ENCODE measurements at regions not wholly inside any gene's neighbourhood (a gene's known extent, or its start where the extent isn't known, plus 50 kb on each side); places are given as distances from the start of the nearest gene placed in this dataset.

DNA sequence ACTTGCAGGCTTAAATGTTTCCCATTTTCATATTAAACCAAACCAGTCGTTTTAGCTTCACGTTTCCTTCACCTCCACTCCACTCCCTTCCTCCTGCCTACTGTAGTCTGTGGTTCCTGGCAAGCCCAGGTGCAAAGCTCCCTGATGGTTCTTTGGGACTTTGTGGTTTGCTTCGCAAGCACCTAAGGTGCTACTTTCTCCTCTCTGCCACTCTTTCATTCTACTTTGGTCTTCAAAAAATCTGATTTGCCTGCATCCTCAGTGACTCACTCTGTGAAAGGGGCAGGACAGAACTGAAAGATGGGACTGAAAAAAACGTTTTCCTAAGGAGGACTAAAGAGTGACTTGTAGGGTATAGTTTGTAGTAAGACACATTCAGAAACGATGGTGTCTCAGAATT is 228.4 kb downstream of the CYRIA start:
- no peak overlapping the region for H3K23ac ChIP-seq (ENCODE audit: insufficient read length)
- TF ChIP-seq CREB1 (IDR thresholded peaks at IDR 0.05): no peak
- TF ChIP-seq CBX5 (IDR thresholded peaks at IDR 0.05; ENCODE audit: low read depth, low read length): no peak
- no peak for TF ChIP-seq CBX8 (IDR thresholded peaks at IDR 0.05; ENCODE audit: borderline replicate concordance, low read depth, low read length)
- TF ChIP-seq POLR2AphosphoS5 (IDR thresholded peaks at IDR 0.05; ENCODE audit: low read depth, low read length): no peak
- no peak for TF ChIP-seq KDM1A (IDR thresholded peaks at IDR 0.05; ENCODE audit: borderline replicate concordance, low read length)
- TF ChIP-seq KDM4A (IDR thresholded peaks at IDR 0.05; ENCODE audit: low read depth, low read length, severe bottlenecking): no peak
- TF ChIP-seq, protein P1, sequence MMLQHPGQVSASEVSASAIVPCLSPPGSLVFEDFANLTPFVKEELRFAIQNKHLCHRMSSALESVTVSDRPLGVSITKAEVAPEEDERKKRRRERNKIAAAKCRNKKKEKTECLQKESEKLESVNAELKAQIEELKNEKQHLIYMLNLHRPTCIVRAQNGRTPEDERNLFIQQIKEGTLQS (IDR thresholded peaks at IDR 0.05; ENCODE audit: insufficient read depth, low read depth, low read length): no peak
- TF ChIP-seq RFX5 (IDR thresholded peaks at IDR 0.05; ENCODE audit: borderline replicate concordance, low read depth, low read length): no peak
- TF ChIP-seq ZNF274 (IDR thresholded peaks at IDR 0.05; ENCODE audit: borderline replicate concordance, extremely low read depth, low read length): no peak
- H3K27ac ChIP-seq (ENCODE audit: low read depth, low read length): no peak overlapping the region
- H3K4me1 ChIP-seq (replicated peaks in 1 of 4; ENCODE audit: control insufficient read depth in 3 of 4, insufficient read depth in 4 of 4, low read length in 3 of 4): no peaks in the 10 kb centered on the region
- 79% methylated on average over 5 of the region's 5 CpGs; no CpG with 5 or more reads in 1 of the 2 experiments for WGBS, 2 experiments (ENCODE audit: extremely low coverage in 1 of 2, insufficient coverage in 1 of 2, insufficient read length in 1 of 2, insufficient replicate concordance in 2 of 2, low coverage in 1 of 2, low lambda C conversion rate in 2 of 2, missing lambda C conversion rate in 1 of 2)
- H2BK5ac ChIP-seq (ENCODE audit: low read depth, low read length): no peak overlapping the region
- no peak overlapping the region for H4K5ac ChIP-seq (ENCODE audit: insufficient read length, low read depth, low read length)
- H3K4me3 ChIP-seq (ENCODE audit: extremely low read depth in 1 of 4, insufficient read depth in 2 of 4, low read depth in 3 of 4, low read length in 4 of 4): no peak overlapping the region
- H3K18ac ChIP-seq (ENCODE audit: extremely low read depth, low read length): no peak overlapping the region
- POLR2A ChIA-PET (ENCODE audit: partially characterized antibody): no interaction called here
- no peaks in the 10 kb centered on the region for H3K9me3 ChIP-seq (ENCODE audit: insufficient read depth in 2 of 2, low read depth in 1 of 2, low read length in 1 of 2)
- H4K91ac ChIP-seq (replicated peaks; ENCODE audit: insufficient read length, low read length): no peak overlapping the region
- no peaks in the 10 kb centered on the region for H3K23me2 ChIP-seq (ENCODE audit: low read depth, low read length)
- H2BK12ac ChIP-seq (ENCODE audit: low read depth, low read length): no peak overlapping the region
- no peak overlapping the region for H3K56ac ChIP-seq (replicated peaks; ENCODE audit: insufficient read length, low read depth, low read length)
- no peak overlapping the region for H2AK5ac ChIP-seq (ENCODE audit: low read depth, low read length)
- DNase-seq (ENCODE audit: low read depth in 1 of 2, low spot score in 2 of 2): no peak
- no peak overlapping the region for H3K9ac ChIP-seq (replicated peaks in 1 of 4; ENCODE audit: extremely low read depth in 1 of 4, low read depth in 3 of 4, low read length in 3 of 4)
- H3K4ac ChIP-seq (replicated peaks; ENCODE audit: insufficient read length, low read depth, low read length): no peak overlapping the region
- H2AFZ ChIP-seq (ENCODE audit: low read length): no peak overlapping the region
- no peak overlapping the region for H3K4me2 ChIP-seq (ENCODE audit: insufficient read depth in 1 of 2, low read depth in 2 of 2, low read length in 2 of 2)
- H3K79me2 ChIP-seq (ENCODE audit: control insufficient read depth in 1 of 2, insufficient read depth in 2 of 2, low read length in 2 of 2): no peaks in the 10 kb centered on the region; a peak in 1 of 4 replicates
- no peak overlapping the region for H2BK15ac ChIP-seq (ENCODE audit: low read length)
- H2BK120ac ChIP-seq (replicated peaks; ENCODE audit: low read depth, low read length): no peak overlapping the region
- no peak for FAIRE-seq
- no peaks in the 10 kb centered on the region for H4K20me1 ChIP-seq (replicated peaks in 1 of 2; ENCODE audit: control insufficient read depth in 1 of 2, insufficient read depth in 2 of 2, low read length in 2 of 2)
- H3K27me3 ChIP-seq (replicated peaks in 1 of 4; ENCODE audit: control insufficient read depth in 3 of 4, extremely low read depth in 1 of 4, insufficient read depth in 3 of 4, low read length in 3 of 4): no peaks in the 10 kb centered on the region
- CTCF ChIA-PET (ENCODE audit: partially characterized antibody): interaction anchor here (1.7 kb wide), 1 partner anchor 19 kb away, joined by 6 read pairs; no protein-coding TSS in a partner anchor
- no peaks in the 10 kb centered on the region for H3K36me3 ChIP-seq (ENCODE audit: control insufficient read depth in 2 of 4, insufficient read depth in 4 of 4, low read length in 3 of 4)
- H3K79me1 ChIP-seq (ENCODE audit: low read depth, low read length): no peaks in the 10 kb centered on the region
- no peak overlapping the region for H4K8ac ChIP-seq (ENCODE audit: extremely low read depth, insufficient read depth, low read length)
- H3K14ac ChIP-seq (ENCODE audit: insufficient read length): no peak overlapping the region
- no peak overlapping the region for H2BK20ac ChIP-seq (ENCODE audit: low read length)

Data from H1 (cell line).